Activated naive CD4-positive, alpha-beta T cell treated with anti-CD3 and anti-CD28 coated beads, Interleukin-2, amount 50 U/mL, for 24 hours (primary cell): ENCODE measurements at regions not wholly inside any gene's neighbourhood (a gene's known extent, or its start where the extent isn't known, plus 50 kb on each side); places are given as distances from the start of the nearest gene placed in this dataset.

ENCODE experiments used
- H3K27ac Mint-ChIP-seq: one replicate; pipeline ENCODE4 v1.8.0; 2021; ENCODE audit warnings: mild to moderate bottlenecking, mixed read lengths
- H3K27me3 Mint-ChIP-seq: one replicate; pipeline ENCODE4 v1.8.0; 2021; ENCODE audit warnings: mixed read lengths
- H3K36me3 Mint-ChIP-seq: one replicate; pipeline ENCODE4 v1.8.0; 2021; ENCODE audit warnings: mixed read lengths
- H3K4me1 Mint-ChIP-seq: one replicate; pipeline ENCODE4 v1.8.0; 2021; ENCODE audit warnings: mixed read lengths
- H3K4me3 Mint-ChIP-seq: one replicate; pipeline ENCODE4 v1.8.0; 2021; ENCODE audit warnings: mild to moderate bottlenecking, mixed read lengths
- H3K9me3 Mint-ChIP-seq: one replicate; pipeline ENCODE4 v1.8.0; 2021; ENCODE audit warnings: mixed read lengths

DNA sequence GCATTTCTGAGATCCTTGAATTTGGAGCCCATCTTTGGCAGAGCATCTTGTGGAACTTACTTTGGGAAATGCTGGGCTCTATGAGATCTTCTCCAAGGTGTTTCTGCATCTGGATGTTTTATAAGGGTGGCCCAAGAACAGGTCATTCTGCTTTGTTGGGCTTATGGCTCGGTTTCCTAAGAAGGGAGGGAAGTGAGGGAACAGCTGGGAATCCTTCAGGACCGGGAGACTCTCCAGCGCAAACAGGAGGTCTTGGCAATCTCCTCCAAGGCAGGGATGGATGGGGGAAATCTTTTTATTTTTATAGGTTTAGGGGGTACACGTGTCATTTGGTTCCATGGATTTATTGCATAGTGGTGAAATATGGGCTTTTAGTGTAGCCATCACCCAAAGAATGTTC is 54.7 kb downstream of the IRX3 start:
- no peak overlapping the region for H3K27ac Mint-ChIP-seq
- H3K4me1 Mint-ChIP-seq = no peaks in the 10 kb centered on the region
- no peak overlapping the region for H3K4me3 Mint-ChIP-seq
- H3K36me3 Mint-ChIP-seq = no peaks in the 10 kb centered on the region
- H3K27me3 Mint-ChIP-seq = peaks cover 2% of the 10 kb centered on the region
- H3K9me3 Mint-ChIP-seq = no peaks in the 10 kb centered on the region

DNA sequence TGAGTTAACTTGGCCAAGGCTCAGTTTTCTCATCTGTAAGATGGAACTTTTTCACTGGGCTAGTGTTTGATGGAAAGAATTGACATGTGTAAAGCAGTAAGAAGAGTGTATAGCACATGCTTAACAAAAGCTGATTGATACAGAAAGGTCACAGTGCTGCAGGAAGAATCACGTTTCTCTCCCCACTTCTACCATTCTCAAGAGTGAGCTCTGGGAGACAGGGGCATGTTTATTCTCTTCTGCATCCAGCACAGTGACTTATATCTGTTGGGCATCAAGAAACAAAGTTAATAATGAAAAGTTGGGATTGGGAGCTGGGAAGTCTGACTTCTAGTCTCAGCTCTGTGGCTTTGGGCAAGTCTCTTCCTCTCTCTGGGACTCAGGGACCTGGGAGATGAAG is 55.3 kb downstream of the IRX3 start:
- no peaks in the 10 kb centered on the region for H3K9me3 Mint-ChIP-seq
- H3K36me3 Mint-ChIP-seq = no peaks in the 10 kb centered on the region
- no peak overlapping the region for H3K27ac Mint-ChIP-seq
- H3K4me1 Mint-ChIP-seq = no peaks in the 10 kb centered on the region
- H3K27me3 Mint-ChIP-seq = peaks cover 2% of the 10 kb centered on the region
- no peak overlapping the region for H3K4me3 Mint-ChIP-seq

DNA sequence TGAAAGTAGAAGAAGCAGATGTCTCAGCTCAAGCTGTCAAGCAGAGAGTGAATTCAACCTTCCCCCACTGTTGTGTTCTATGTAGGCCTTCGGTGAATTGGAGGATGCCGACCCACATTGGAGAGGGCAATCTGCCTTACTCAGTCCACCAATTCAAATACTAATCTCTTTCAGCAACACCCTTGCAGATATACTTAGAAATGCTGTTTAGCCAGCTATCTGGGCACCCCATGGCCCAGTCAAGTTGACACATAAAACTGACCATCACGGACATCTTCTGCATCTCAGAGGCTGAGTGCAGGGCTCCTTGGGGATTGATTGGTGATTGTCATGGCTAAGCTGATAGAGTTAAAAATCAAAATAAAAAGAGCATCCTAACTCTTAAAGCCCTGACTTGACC is 58.3 kb downstream of the IRX3 start:
- Mint-ChIP-seq H3K27ac (no peak overlapping the region), H3K9me3 (no peaks in the 10 kb centered on the region)

DNA sequence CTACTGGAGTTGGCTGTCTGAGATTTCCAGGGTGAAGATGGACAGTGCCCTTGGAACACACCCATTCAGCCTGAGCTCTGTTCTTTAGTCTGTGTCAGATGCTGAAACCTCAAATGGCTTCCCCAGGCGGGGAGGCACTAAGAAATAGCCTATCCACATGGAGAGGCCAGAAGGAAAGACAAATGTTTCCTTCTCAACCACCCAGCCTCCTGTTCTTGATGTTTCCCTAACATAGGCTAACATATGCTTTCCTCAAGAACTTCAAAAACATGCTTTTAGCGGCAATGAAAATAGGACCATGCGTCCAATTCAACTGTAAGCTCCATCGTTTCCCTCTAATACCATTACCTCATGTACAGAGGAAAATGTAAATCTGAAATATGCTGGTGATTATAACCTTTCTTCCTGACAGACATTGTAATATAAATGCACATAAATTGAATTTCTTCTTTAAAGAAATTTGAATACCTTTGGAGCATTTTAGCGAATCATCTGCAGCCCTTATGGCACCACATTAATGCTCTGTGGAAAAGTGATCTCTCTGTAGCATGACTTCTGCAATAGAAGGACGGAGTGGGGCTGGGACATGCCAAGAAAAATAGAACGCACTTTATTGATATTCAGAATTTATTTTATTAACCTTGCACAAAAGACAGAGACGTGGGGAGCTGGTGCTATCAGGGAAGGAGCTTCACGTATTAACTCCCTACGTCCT is 60.1 kb downstream of the IRX3 start:
- no peaks in the 10 kb centered on the region for H3K9me3 Mint-ChIP-seq
- no peaks in the 10 kb centered on the region for H3K4me1 Mint-ChIP-seq
- H3K4me3 Mint-ChIP-seq = no peak overlapping the region
- H3K36me3 Mint-ChIP-seq = no peaks in the 10 kb centered on the region
- no peaks in the 10 kb centered on the region for H3K27me3 Mint-ChIP-seq
- no peak overlapping the region for H3K27ac Mint-ChIP-seq

More for the DNA sequence above, 58.3 kb downstream of the IRX3 start:
- no peak overlapping the region for H3K4me3 Mint-ChIP-seq
- no peaks in the 10 kb centered on the region for H3K36me3 Mint-ChIP-seq
- H3K4me1 Mint-ChIP-seq = no peaks in the 10 kb centered on the region
- peaks cover 2% of the 10 kb centered on the region for H3K27me3 Mint-ChIP-seq

DNA sequence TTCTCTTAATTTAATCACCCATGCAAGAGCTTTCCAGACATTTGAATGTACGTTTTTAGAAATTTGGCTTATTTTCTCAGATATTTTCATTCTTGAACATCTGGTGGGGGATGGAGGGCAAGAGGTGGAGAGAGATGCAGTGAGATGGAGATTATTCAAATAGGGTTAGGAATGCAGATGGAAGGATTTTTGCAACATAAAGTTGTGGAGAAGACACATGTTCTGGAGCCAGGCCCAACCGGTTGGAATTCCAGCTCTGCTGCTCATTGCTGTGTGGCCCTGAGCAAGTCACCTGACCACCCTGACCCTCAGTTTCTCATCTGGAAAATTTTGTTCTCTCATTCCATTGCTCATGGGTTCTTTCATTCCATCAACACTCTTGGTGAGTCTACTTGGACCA is 66.9 kb downstream of the IRX3 start:
- H3K27ac Mint-ChIP-seq = no peak overlapping the region
- no peak overlapping the region for H3K4me3 Mint-ChIP-seq
- H3K9me3 Mint-ChIP-seq = no peaks in the 10 kb centered on the region
- no peaks in the 10 kb centered on the region for H3K4me1 Mint-ChIP-seq
- H3K27me3 Mint-ChIP-seq = peaks cover 1% of the 10 kb centered on the region
- no peaks in the 10 kb centered on the region for H3K36me3 Mint-ChIP-seq

DNA sequence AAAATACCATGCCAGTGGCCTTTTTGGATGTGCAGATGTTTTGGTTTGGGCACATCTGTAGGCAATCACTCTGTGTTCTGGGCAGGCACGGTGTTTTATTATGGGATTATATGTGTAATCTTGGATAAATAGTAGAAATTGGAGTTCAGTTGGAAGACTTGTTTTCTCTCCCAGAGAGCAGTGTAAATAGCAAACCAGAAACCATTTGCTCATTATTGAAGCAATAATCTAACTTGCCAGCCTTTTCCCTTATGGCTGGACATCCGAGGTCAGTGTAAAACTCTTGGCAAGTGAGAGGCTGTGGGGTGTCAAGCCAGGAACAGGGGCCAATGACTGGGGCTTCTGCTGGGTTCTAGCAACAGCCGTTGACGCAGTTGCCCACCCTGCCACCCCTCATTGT is 69.9 kb downstream of the IRX3 start:
- H3K9me3 Mint-ChIP-seq = no peaks in the 10 kb centered on the region
- peaks cover 1% of the 10 kb centered on the region for H3K27me3 Mint-ChIP-seq
- H3K27ac Mint-ChIP-seq = no peak overlapping the region
- no peaks in the 10 kb centered on the region for H3K4me1 Mint-ChIP-seq
- no peak overlapping the region for H3K4me3 Mint-ChIP-seq
- no peaks in the 10 kb centered on the region for H3K36me3 Mint-ChIP-seq

DNA sequence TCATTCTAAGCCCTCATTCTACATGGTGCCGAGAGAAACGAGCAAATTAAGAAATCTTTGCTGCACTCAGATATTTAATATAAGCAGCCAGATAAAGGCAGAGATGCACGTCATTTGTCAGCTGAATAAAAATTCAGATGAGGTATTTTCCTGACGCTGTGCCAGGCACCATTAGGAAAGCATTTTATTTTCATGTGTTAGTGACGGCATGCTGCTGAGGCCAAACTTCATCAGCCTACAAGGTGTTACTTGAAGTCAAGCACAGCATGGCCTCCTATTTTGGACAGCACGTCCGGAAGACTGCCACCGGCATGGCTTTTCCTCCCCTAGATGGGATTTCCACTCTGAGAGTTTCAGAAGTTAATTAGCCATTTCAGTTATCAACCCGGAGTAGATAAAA is 70.3 kb downstream of the IRX3 start:
- H3K36me3 Mint-ChIP-seq = no peaks in the 10 kb centered on the region
- H3K4me3 Mint-ChIP-seq = no peak overlapping the region
- H3K27me3 Mint-ChIP-seq = peaks cover 1% of the 10 kb centered on the region
- no peaks in the 10 kb centered on the region for H3K4me1 Mint-ChIP-seq
- no peak overlapping the region for H3K27ac Mint-ChIP-seq
- no peaks in the 10 kb centered on the region for H3K9me3 Mint-ChIP-seq

DNA sequence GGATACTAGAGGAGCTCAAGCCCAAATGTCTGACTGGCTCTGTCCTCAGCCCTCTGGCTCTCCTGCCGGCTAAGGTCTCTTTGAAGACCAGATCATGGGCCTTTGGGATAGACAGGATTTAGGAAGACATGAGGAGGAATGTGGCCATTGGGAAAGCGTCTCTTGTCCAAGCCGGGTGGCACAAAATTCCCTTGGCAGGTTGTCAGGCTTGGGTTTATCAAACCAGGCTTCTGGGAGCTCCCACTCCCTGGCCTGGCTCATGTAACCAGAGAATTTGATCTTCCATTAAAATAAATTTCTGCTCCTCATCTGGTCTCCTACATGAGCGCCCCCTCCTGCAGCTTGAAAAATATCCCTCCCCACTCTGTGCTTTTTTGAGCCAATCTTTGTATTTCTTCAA is 71.1 kb downstream of the IRX3 start:
- no peak overlapping the region for H3K4me3 Mint-ChIP-seq
- no peaks in the 10 kb centered on the region for H3K4me1 Mint-ChIP-seq
- H3K9me3 Mint-ChIP-seq = no peaks in the 10 kb centered on the region
- peaks cover 1% of the 10 kb centered on the region for H3K27me3 Mint-ChIP-seq
- peak overlapping the region; percentile 18 for H3K27ac Mint-ChIP-seq
- no peaks in the 10 kb centered on the region for H3K36me3 Mint-ChIP-seq

DNA sequence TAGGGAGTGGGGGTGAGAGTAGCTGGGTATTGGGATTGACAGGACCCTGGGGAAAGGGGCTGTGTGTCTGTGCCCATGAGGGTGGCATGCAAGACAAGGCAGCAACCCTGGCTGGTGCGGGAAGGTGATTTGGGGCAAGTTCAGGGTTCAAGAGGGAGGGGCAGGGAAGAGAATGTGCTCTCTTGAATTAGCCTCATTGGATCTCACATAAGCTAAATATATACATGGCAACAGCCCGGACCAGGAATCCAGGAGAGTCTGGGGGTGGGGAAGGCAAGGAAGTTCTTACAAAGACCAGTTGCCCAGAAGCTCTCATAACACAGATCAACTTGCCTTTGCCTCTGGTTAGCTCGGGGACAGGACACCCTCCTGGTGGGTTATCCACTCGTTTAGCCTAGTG is 73.3 kb downstream of the IRX3 start:
- Mint-ChIP-seq H3K9me3 (no peaks in the 10 kb centered on the region), H3K4me1 (no peaks in the 10 kb centered on the region), H3K27ac (no peak overlapping the region), H3K36me3 (no peaks in the 10 kb centered on the region), H3K4me3 (no peak overlapping the region), H3K27me3 (no peaks in the 10 kb centered on the region)

DNA sequence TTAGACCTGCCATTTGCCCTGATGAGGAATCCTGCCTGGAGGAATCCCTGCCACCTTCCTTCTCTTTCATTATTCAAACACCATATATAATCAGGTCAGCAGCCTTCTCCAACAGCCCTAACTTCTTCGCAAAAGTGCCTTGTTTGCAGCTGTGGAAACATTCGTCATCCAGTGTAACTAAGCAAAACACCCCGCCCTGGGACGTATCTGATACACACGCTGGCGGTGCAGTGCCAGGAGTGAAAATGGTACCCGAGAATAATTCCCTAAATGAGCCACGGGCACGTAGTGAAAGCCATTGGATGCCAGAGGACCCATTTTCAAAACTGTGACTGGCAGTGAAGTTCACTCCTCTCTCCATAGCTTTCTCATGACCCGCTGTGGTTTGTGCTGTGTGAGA is 73.7 kb downstream of the IRX3 start:
- no peaks in the 10 kb centered on the region for H3K27me3 Mint-ChIP-seq
- H3K36me3 Mint-ChIP-seq = no peaks in the 10 kb centered on the region
- H3K27ac Mint-ChIP-seq = no peak overlapping the region
- no peaks in the 10 kb centered on the region for H3K4me1 Mint-ChIP-seq
- H3K9me3 Mint-ChIP-seq = no peaks in the 10 kb centered on the region
- H3K4me3 Mint-ChIP-seq = no peak overlapping the region

DNA sequence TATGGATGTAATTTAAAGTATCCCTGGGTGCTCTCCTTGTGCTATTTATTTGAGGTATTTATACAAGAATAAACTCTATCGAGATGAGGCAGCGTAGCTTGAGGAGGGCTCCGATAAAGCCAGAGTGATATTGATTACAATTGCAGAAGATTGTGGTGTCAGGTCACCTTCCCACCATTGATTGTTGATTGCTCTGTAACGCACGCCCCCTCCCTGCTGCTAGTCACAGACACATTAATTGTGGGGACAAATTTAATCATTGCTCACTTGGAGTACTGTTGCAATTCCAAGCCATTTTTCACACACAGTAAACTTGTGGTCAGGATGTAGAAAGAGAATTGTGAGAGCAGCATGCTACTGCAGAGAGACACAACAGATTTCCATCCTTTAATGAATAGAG is 75.4 kb downstream of the IRX3 start:
- Mint-ChIP-seq H3K4me3 (no peak overlapping the region), H3K27ac (no peak overlapping the region), H3K27me3 (peaks cover 3% of the 10 kb centered on the region), H3K36me3 (no peaks in the 10 kb centered on the region), H3K4me1 (no peaks in the 10 kb centered on the region), H3K9me3 (no peaks in the 10 kb centered on the region)

DNA sequence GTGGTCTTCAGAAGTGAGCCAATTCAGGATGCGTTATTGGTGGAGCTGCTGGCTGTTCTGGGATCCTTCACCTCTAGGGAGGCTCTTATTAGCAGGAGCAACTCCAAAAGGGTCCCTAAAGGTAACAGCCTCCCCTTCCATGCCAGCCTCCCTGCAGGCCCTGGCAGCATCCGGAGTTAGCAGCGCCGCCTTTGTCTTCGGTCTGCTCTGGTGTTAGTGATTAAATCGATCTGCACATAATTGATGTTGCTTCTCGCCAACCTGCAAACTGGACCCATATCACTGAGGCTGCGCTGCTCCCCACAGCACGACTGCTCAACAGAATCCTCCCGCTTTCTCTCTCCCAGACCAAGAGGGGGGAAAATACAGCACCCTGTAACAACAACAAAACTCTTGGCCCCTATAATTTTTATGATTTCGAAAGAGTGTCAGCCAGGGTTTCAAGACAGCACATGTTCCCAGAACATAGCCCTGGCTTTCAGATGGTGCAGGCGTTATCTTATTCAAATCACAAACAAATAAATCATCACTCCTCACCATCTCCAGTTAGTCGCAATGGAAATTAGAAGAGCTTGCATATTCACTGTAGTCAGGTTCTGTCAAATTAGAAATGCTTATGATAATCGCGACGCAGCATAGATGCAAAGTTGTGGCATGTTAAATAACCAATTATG is 76.0 kb downstream of the IRX3 start:
- no peaks in the 10 kb centered on the region for H3K4me1 Mint-ChIP-seq
- H3K9me3 Mint-ChIP-seq = no peaks in the 10 kb centered on the region
- no peak overlapping the region for H3K4me3 Mint-ChIP-seq
- no peaks in the 10 kb centered on the region for H3K36me3 Mint-ChIP-seq
- H3K27ac Mint-ChIP-seq = no peak overlapping the region
- peaks cover 3% of the 10 kb centered on the region for H3K27me3 Mint-ChIP-seq

DNA sequence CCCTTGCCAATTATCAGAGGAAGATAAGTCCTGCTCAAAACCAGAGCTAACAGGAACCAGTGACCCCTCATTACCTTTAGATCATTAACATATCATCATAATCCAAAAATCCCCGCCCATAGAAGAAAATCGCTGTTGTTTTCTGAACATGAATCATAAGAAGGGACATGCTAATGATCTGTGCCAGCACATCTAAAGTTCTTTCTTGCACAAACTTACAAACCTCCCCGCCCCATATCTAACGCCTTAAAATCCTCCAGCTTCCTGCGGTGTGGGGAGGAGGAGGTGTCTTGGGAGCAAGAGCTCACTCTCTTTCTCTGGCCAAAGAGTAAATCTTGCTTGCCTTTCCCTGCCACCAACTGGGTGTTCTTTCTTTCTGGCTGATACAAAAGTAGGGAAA is 78.3 kb downstream of the IRX3 start:
- H3K9me3 Mint-ChIP-seq = no peaks in the 10 kb centered on the region
- H3K27ac Mint-ChIP-seq = no peak overlapping the region
- no peaks in the 10 kb centered on the region for H3K36me3 Mint-ChIP-seq
- H3K27me3 Mint-ChIP-seq = peaks cover 3% of the 10 kb centered on the region
- H3K4me3 Mint-ChIP-seq = no peak overlapping the region
- no peaks in the 10 kb centered on the region for H3K4me1 Mint-ChIP-seq

DNA sequence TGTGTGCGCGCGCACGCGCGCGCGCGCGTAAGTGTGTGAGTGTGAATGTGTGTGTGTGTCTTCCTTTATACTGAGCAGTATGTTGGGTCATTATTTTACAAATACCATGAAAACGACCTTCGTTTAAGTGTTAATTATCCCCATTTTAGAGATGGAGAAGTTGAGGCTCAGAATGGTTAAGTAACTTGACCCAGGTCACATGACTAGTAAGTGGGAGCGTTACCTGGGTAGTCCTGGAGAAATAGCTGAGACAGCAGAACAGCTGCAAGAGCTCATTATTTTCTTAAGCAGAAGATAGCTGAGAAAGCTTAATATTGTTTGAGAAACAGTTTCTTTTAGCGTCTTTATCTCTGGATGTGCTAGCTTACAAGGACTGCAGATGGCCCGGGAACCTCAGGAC is 78.8 kb downstream of the IRX3 start:
- Mint-ChIP-seq H3K27ac (no peak overlapping the region), H3K4me1 (no peaks in the 10 kb centered on the region), H3K9me3 (no peaks in the 10 kb centered on the region), H3K27me3 (peaks cover 3% of the 10 kb centered on the region), H3K36me3 (no peaks in the 10 kb centered on the region), H3K4me3 (no peak overlapping the region)

DNA sequence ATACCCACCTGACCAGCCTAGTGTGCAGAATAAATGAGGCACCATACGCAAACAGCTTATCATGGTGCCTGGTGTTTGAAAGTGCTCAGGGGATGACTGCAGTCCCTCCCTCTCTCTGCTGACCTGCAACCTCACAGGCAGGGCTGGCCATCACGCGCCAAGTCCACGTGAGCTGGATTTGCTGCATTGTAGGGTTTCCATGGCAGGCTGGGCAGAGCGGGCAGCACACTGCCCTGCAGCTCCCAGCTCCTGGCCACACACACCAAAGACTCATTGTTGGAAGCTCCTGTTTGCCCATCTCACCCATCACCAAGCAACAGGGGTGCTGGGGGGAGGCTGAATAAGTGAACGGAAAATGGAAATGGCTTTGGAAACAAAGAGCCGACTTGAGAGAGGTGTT is 81.8 kb downstream of the IRX3 start:
- peaks cover 3% of the 10 kb centered on the region for H3K27me3 Mint-ChIP-seq

DNA sequence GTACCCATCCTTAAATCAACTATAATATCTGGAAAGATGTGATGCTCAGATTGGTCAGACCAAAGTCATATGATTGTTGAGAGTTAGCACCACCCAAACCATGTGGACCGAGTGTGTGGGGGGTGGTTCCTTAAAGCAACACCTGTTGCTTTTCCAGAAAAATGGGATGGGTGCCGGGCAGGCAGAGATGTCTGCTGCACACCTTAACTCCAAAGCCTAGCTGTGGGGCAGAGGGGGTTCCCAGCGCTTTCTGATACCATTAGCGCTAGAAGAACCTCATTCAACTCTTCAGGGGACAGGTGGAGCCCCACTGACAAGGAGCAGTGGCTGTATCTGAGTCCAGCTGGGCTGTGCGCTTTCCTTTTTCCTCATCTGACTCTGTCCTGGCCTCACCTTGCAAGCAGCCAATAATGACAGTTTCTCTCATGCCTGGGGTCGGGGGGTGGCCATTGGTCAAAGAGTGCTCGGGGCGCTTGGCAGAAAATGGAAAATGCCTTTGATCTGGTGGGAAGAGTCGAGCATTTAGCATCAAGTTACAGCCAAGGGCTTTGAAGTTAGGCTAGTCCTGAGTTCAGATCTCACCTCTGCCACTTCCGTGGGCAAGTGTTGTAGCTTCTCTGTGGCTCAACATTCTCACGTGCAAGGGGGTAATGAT is 82.6 kb downstream of the IRX3 start:
- Mint-ChIP-seq H3K9me3 (no peaks in the 10 kb centered on the region), H3K4me3 (no peak overlapping the region), H3K27me3 (peaks cover 3% of the 10 kb centered on the region), H3K27ac (no peak overlapping the region), H3K4me1 (no peaks in the 10 kb centered on the region), H3K36me3 (no peaks in the 10 kb centered on the region)

More for the DNA sequence above, 81.8 kb downstream of the IRX3 start:
- H3K36me3 Mint-ChIP-seq = no peaks in the 10 kb centered on the region
- H3K4me3 Mint-ChIP-seq = no peak overlapping the region
- no peak overlapping the region for H3K27ac Mint-ChIP-seq
- H3K4me1 Mint-ChIP-seq = no peaks in the 10 kb centered on the region
- no peaks in the 10 kb centered on the region for H3K9me3 Mint-ChIP-seq
